HCT116 (cell line): ENCODE measurements at regions not wholly inside any gene's neighbourhood (a gene's known extent, or its start where the extent isn't known, plus 50 kb on each side); places are given as distances from the start of the nearest gene placed in this dataset.

Source experiments
- ATAC-seq: fragments of 200-7000 bp; cut with Tn5 transposase; 2 replicates; pipeline ENCODE4 v1.9.1; 2020; ENCODE audit warnings: mild to moderate bottlenecking, moderate library complexity
- BruUV-seq: library from RNA; stranded (reverse); fragments of 400-500 nt; replicated peaks from 2 replicates; lab custom pipeline; 2021; lab: Mats Ljungman, UMichigan
- CTCF ChIA-PET: fragments of 300-600 bp; sonication (Branson Sonifier 250); formaldehyde crosslinking; loops from one replicate; lab custom pipeline; 2021; ENCODE audit warnings: antibody characterized with exemption; lab: Charles Lee
- POLR2A ChIA-PET: fragments of 300-600, 350-600 bp; sonication (Branson Sonifier 250); formaldehyde crosslinking; loops from one replicate; lab custom pipeline; 2021; ENCODE audit warnings: antibody characterized with exemption; lab: Charles Lee
- RAD21 ChIA-PET, 2 experiments: fragments of 300-600 bp; sonication (Branson Sonifier 250); formaldehyde crosslinking; loops; one replicate each; lab custom pipeline; 2023; ENCODE audit warnings: low total read pairs in 2 of 2; ENCODE audit not compliant: uncharacterized antibody in 2 of 2, unreplicated experiment in 2 of 2, low non-redundant PET in 1 of 2; lab: Charles Lee
- DNase-seq: peaks from one replicate; pipeline ENCODE4 v3.0.0-alpha.2; 2010; ENCODE audit warnings: low read depth, low spot score
- H2AFZ ChIP-seq: fragments of 200-600 bp; shearing (Covaris generic), sonication (generic); 2 replicates; pipeline ENCODE4 v1.6.1; 2017; ENCODE audit warnings: low read depth, mixed run types, mixed read lengths, antibody characterized with exemption, low read length; ENCODE audit not compliant: poor library complexity, severe bottlenecking
- H3K27ac ChIP-seq: 2 replicates; pipeline ENCODE4 v1.5.1; 2012; ENCODE audit warnings: low read depth, low read length
- H3K27me3 ChIP-seq: fragments of 200-600 bp; sonication (generic); 2 replicates; pipeline ENCODE4 v1.6.1; 2016; ENCODE audit warnings: mixed run types, low read length, mixed read lengths; ENCODE audit not compliant: insufficient read depth
- H3K36me3 ChIP-seq, 2 experiments: fragments of 200-500 bp in 1 of 2; fragments of 200-600 bp in 1 of 2; sonication (Bioruptor generic) in 1 of 2; sonication (generic) in 1 of 2; 2 replicates each; pipeline versions ENCODE4 v1.5.1 to v1.6.1; 2014 to 2016; ENCODE audit warnings: low read length in 2 of 2, inconsistent platforms in 1 of 2, mixed read lengths in 1 of 2, mixed run types in 1 of 2; ENCODE audit not compliant: insufficient read depth in 2 of 2, control insufficient read depth in 1 of 2
- H3K4me1 ChIP-seq, 2 experiments: fragments of 200-600 bp in 1 of 2; sonication (generic) in 1 of 2; 2 replicates each; pipeline versions ENCODE4 v1.5.1 to v1.6.1; 2012 to 2017; ENCODE audit warnings: low read length in 2 of 2, inconsistent platforms in 1 of 2, mild to moderate bottlenecking in 1 of 2, mixed read lengths in 1 of 2, mixed run types in 1 of 2, moderate library complexity in 1 of 2; ENCODE audit not compliant: insufficient read depth in 2 of 2, control insufficient read depth in 1 of 2
- H3K4me2 ChIP-seq: fragments of 200-600 bp; sonication (generic); 2 replicates; pipeline ENCODE4 v1.6.1; 2017; ENCODE audit warnings: mixed run types, low read length, mixed read lengths
- H3K4me3 ChIP-seq, 2 experiments: fragments of 200-600 bp in 1 of 2; sonication (generic) in 1 of 2; replicated peaks in 1 of 2; 2 replicates each; pipeline ENCODE4 v1.5.1; 2011 to 2016; ENCODE audit warnings: low read length in 2 of 2, control low read depth in 1 of 2, low read depth in 1 of 2, mild to moderate bottlenecking in 1 of 2, mixed read lengths in 1 of 2, mixed run types in 1 of 2
- H3K79me2 ChIP-seq: fragments of 200-600 bp; sonication (generic); 2 replicates; pipeline ENCODE4 v1.6.1; 2017; ENCODE audit warnings: mild to moderate bottlenecking, mixed run types, low read length, moderate library complexity, mixed read lengths; ENCODE audit not compliant: insufficient read depth
- H3K9ac ChIP-seq: fragments of 200-600 bp; sonication (generic); 2 replicates; pipeline ENCODE4 v1.6.1; 2016; ENCODE audit warnings: low read length, mixed read lengths
- H3K9me2 ChIP-seq: fragments of 200-600 bp; sonication (generic), shearing (Covaris generic); 2 replicates; pipeline ENCODE4 v1.6.1; 2017; ENCODE audit warnings: mixed run types, mild to moderate bottlenecking, moderate library complexity; ENCODE audit not compliant: insufficient read depth
- H3K9me3 ChIP-seq, 2 experiments: fragments of 200-500 bp in 1 of 2; fragments of 200-600 bp in 1 of 2; sonication (Bioruptor generic) in 1 of 2; sonication (generic) in 1 of 2; 2 replicates each; pipeline ENCODE4 v1.6.1; 2014 to 2017; ENCODE audit warnings: low read length in 2 of 2, mixed read lengths in 2 of 2, inconsistent platforms in 1 of 2, low read depth in 1 of 2, mild to moderate bottlenecking in 1 of 2, mixed run types in 1 of 2, moderate library complexity in 1 of 2; ENCODE audit not compliant: control insufficient read depth in 1 of 2, insufficient read depth in 1 of 2
- H4K20me1 ChIP-seq: fragments of 200-600 bp; sonication (generic), shearing (Covaris generic); 2 replicates; pipeline ENCODE4 v1.6.1; 2017; ENCODE audit warnings: mixed run types, mild to moderate bottlenecking, moderate library complexity; ENCODE audit not compliant: insufficient read depth
- CBX3 ChIP-seq: IDR thresholded peaks from 2 replicates; pipeline ENCODE4 v1.6.1; 2012; ENCODE audit warnings: low read depth
- ELF1 ChIP-seq: IDR thresholded peaks from 2 replicates; pipeline ENCODE4 v1.6.1; 2012; ENCODE audit warnings: low read depth, borderline replicate concordance
- FOSL1 ChIP-seq: IDR thresholded peaks from 2 replicates; pipeline ENCODE4 v1.6.1; 2012; ENCODE audit warnings: low read depth
- JUND ChIP-seq: IDR thresholded peaks from 2 replicates; pipeline ENCODE4 v1.6.1; 2012
- POLR2AphosphoS5 ChIP-seq: IDR thresholded peaks from 2 replicates; pipeline ENCODE4 v1.6.1; 2011; ENCODE audit warnings: mild to moderate bottlenecking, low read depth, low read length, moderate library complexity
- RAD21 ChIP-seq: IDR thresholded peaks from 2 replicates; pipeline ENCODE4 v1.6.1; 2012; ENCODE audit warnings: low read depth, mild to moderate bottlenecking
- SP1 ChIP-seq: IDR thresholded peaks from 2 replicates; pipeline ENCODE4 v1.6.1; 2012; ENCODE audit warnings: low read depth
- SRF ChIP-seq: IDR thresholded peaks from 2 replicates; pipeline ENCODE4 v1.6.1; 2012; ENCODE audit warnings: low read depth
- intact Hi-C: fragments of 100-400 bp; cut with micrococcal nuclease; formaldehyde crosslinking; loops from 2 replicates; pipeline ENCODE4 v1.10.0; 2022
- TF ChIP-seq, protein P1 (sequence below): IDR thresholded peaks from 2 replicates; pipeline ENCODE4 v1.6.1; 2012
- TF ChIP-seq, protein P2 (sequence below): IDR thresholded peaks from 2 replicates; pipeline ENCODE4 v1.6.1; 2012

DNA sequence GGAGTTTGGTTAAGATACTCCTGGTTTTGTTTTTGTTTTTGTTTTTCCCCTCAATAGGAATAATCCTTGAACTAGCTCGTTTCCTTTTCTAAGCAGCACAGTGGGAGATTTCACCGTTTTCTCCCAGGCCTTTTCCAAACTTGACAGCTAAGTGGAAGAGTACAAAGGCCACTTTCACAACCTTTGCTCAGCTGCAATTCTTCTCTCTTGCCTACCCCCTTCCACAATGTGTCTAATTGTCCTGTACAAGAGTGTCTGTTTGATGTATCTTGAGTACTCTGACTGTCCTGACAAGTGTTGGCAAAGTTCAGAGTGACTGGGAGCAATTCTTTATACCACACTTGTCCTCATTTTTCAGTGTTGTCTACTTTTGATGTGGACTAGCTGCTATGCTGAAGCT is 674.3 kb upstream of the AMOT start:
- RAD21 ChIA-PET, result no interaction called here
- Histone ChIP-seq H4K20me1 (no peaks in the 10 kb centered on the region), H3K36me3 (no peaks in the 10 kb centered on the region), H3K27me3 (no peaks in the 10 kb centered on the region), H3K79me2 (no peaks in the 10 kb centered on the region)
- CTCF ChIA-PET, result no interaction called here
- intact Hi-C loops, result no loop called here
- TF ChIP-seq, protein P1, sequence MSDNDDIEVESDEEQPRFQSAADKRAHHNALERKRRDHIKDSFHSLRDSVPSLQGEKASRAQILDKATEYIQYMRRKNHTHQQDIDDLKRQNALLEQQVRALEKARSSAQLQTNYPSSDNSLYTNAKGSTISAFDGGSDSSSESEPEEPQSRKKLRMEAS, result no peak
- TF ChIP-seq RAD21 (no peak), SRF (no peak), POLR2AphosphoS5 (no peak), ELF1 (no peak)
- TF ChIP-seq, protein P2, sequence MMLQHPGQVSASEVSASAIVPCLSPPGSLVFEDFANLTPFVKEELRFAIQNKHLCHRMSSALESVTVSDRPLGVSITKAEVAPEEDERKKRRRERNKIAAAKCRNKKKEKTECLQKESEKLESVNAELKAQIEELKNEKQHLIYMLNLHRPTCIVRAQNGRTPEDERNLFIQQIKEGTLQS, result no peak
- TF ChIP-seq, all 23 proteins: peak for 0
- Histone ChIP-seq H3K27ac (no peak overlapping the region), H3K4me3 (no peak overlapping the region), H3K9me3 (no peaks in the 10 kb centered on the region), H3K9ac (no peak overlapping the region), H3K9me2 (no peaks in the 10 kb centered on the region), H3K4me1 (peaks cover 0 to 20% of the 10 kb centered on the region in 2 experiments; a peak in 2 of 4 replicates), H3K4me2 (no peak overlapping the region), H2AFZ (no peak overlapping the region)
- no peak for ATAC-seq
- POLR2A ChIA-PET, result no interaction called here
- BruUV-seq, result no TSS peak
- no peak for DNase-seq

DNA sequence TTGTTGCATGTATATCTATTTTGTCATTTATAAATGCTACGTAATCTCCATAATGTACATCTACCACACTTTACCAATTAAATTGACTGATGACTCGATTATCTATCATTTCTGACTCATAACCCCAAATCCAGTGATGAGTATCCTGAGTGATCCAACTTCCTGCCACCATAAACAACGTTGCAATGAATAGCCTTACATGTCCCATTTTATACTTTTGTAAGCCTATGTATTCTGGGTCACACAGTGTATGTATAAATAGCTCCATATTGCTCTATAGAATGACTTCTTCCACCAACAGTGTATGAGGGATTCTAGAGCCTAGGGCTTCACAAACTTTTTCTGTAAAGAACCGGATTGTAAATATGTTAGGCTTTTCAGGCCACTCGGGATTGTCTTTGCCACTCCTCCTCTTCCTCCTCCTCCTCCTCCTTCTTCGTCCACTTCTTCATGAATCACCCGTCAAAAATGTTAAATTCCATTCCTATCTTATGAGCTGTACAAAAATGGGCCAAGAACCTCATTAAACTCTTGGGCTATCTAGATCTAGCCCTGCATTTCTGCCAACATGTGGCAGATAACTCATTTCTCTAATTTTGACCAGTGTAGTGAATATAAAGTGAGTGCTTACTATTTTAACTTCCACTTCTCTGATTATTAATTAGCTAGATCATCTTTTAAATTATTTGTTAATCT is 672.2 kb upstream of the AMOT start:
- 0 out of 2 replicates have a peak overlapping the region, but pooled peaks have one; percentile 23 for H3K9ac ChIP-seq
- no peaks in the 10 kb centered on the region for H3K36me3 ChIP-seq
- TF ChIP-seq FOSL1 (peak; percentile 51), CBX3 (no peak), JUND (peak; percentile 64), SP1 (peak; percentile 15; the same call in 1 of the 2 replicates)
- peaks cover 0 to 20% of the 10 kb centered on the region in 2 experiments; a peak in 2 of 4 replicates for H3K4me1 ChIP-seq
- peak overlapping the region in 1 of 2 experiments; percentile 29; a peak in 2 of 4 replicates for H3K4me3 ChIP-seq
- no peaks in the 10 kb centered on the region for H3K9me3 ChIP-seq
- H3K27me3 ChIP-seq, result no peaks in the 10 kb centered on the region
- H2AFZ ChIP-seq, result peak overlapping the region; percentile 92
- no peak overlapping the region for H3K27ac ChIP-seq
- intact Hi-C loops, result no loop called here
- no TSS peak for BruUV-seq
- H3K79me2 ChIP-seq, result no peaks in the 10 kb centered on the region
- ChIA-PET CTCF (no interaction called here), RAD21 (interaction anchor here in 1 of 2 experiments (0.6 kb wide), 1 partner anchor 306 kb away, joined by 5 read pairs; no protein-coding TSS in a partner anchor), POLR2A (no interaction called here)
- H3K4me2 ChIP-seq, result peak overlapping the region; percentile 68
- no peaks in the 10 kb centered on the region for H3K9me2 ChIP-seq
- DNase-seq, result peak; percentile 34
- no peaks in the 10 kb centered on the region for H4K20me1 ChIP-seq
- peak; percentile 86 for ATAC-seq
